GM12878 (cell line): ENCODE measurements at regions not wholly inside any gene's neighbourhood (a gene's known extent, or its start where the extent isn't known, plus 50 kb on each side); places are given as distances from the start of the nearest gene placed in this dataset.

Experiments
- ATAC-seq: fragments of 200-7000 bp; cut with Tn5 transposase; 3 replicates; pipeline ENCODE4 v1.9.1; 2020; ENCODE audit warnings: mild to moderate bottlenecking, moderate library complexity
- BruUV-seq: library from RNA; stranded (reverse); fragments of 400-500 nt; replicated peaks from 2 replicates; lab custom pipeline; 2021; lab: Mats Ljungman, UMichigan
- CTCF ChIA-PET: fragments of 300-600 bp; sonication (Branson Sonifier 250); formaldehyde crosslinking; extraction: SDS; loops from one replicate; lab custom pipeline; 2021; ENCODE audit warnings: inconsistent platforms; lab: Yijun Ruan, JAX
- POLR2A ChIA-PET: fragments of 350-600 bp; formaldehyde crosslinking; extraction: SDS; loops from one replicate; lab custom pipeline; 2021; ENCODE audit warnings: inconsistent platforms; lab: Charles Lee
- RAD21 ChIA-PET: fragments of 300-600 bp; sonication (Branson Sonifier 250); formaldehyde crosslinking; loops from one replicate; lab custom pipeline; 2023; ENCODE audit warnings: antibody characterized with exemption; ENCODE audit not compliant: unreplicated experiment; lab: Charles Lee
- SMC1A ChIA-PET: fragments of 300-600 bp; sonication (Branson Sonifier 250); formaldehyde crosslinking; loops from one replicate; lab custom pipeline; 2023; ENCODE audit not compliant: unreplicated experiment, uncharacterized antibody; lab: Charles Lee
- DNase-seq: peaks from one replicate; pipeline ENCODE4 v3.0.0-alpha.2; 2011; ENCODE audit warnings: low read depth, low spot score
- FAIRE-seq: peaks from 3 replicates; lab custom pipeline; 2011; peaks lifted over from hg19 to GRCh38; lab: Jason Lieb, UNC
- H2AFZ ChIP-seq: 2 replicates; pipeline ENCODE4 v1.6.0; 2011; ENCODE audit warnings: low read depth, low read length, control low read depth; ENCODE audit not compliant: control insufficient read depth
- H3K27ac ChIP-seq: 2 replicates; pipeline ENCODE4 v1.5.1; 2011; ENCODE audit warnings: control low read depth; ENCODE audit not compliant: control insufficient read depth, insufficient read depth
- H3K27me3 ChIP-seq, 2 experiments: replicated peaks in 1 of 2; 2 replicates each; pipeline versions ENCODE4 v1.6.0 to v1.6.1; 2011; ENCODE audit warnings: low read length in 1 of 2; ENCODE audit not compliant: control insufficient read depth in 2 of 2, insufficient read depth in 2 of 2
- H3K36me3 ChIP-seq, 2 experiments: 2 replicates each; pipeline ENCODE4 v1.5.1; 2011; ENCODE audit warnings: low read length in 1 of 2; ENCODE audit not compliant: control insufficient read depth in 2 of 2, insufficient read depth in 2 of 2
- H3K4me1 ChIP-seq: 2 replicates; pipeline ENCODE4 v1.6.1; 2011; ENCODE audit warnings: mild to moderate bottlenecking, low read length, moderate library complexity, mixed read lengths; ENCODE audit not compliant: control insufficient read depth, insufficient read depth
- H3K4me2 ChIP-seq: 2 replicates; pipeline ENCODE4 v1.6.0; 2011; ENCODE audit warnings: control low read depth; ENCODE audit not compliant: control insufficient read depth, insufficient read depth
- H3K4me3 ChIP-seq: fragments of 200-600 bp; sonication (generic); 2 replicates; pipeline ENCODE4 v1.5.1; 2016
- H3K79me2 ChIP-seq: 2 replicates; pipeline ENCODE4 v1.6.0; 2011; ENCODE audit warnings: low read length; ENCODE audit not compliant: control insufficient read depth, insufficient read depth
- H3K9ac ChIP-seq: 2 replicates; pipeline ENCODE4 v1.8.0; 2011; ENCODE audit warnings: low read length, control low read depth, mixed read lengths; ENCODE audit not compliant: control insufficient read depth, insufficient read depth
- H3K9me3 ChIP-seq: replicated peaks from 3 replicates; pipeline ENCODE4 v1.5.1; 2011; ENCODE audit warnings: mild to moderate bottlenecking, low read length; ENCODE audit not compliant: control insufficient read depth, insufficient read depth
- H4K20me1 ChIP-seq: 2 replicates; pipeline ENCODE4 v1.6.0; 2011; ENCODE audit not compliant: control insufficient read depth, insufficient read depth
- CBX3 ChIP-seq: fragments of 200-600 bp; sonication (generic); IDR thresholded peaks from 2 replicates; pipeline ENCODE4 v1.6.1; 2016; ENCODE audit warnings: low read depth, borderline replicate concordance
- CHD2 ChIP-seq: IDR thresholded peaks from 2 replicates; pipeline ENCODE4 v1.6.1; 2011; ENCODE audit warnings: low read depth, low read length, improper control_type of control experiment, borderline replicate concordance
- ETV6 ChIP-seq, 2 experiments: fragments of 450-650 bp in 1 of 2; IDR thresholded peaks in 1 of 2; conservative IDR thresholded peaks in 1 of 2; 2 replicates each; pipeline ENCODE4 v1.6.1; 2014; ENCODE audit warnings: antibody characterized with exemption in 1 of 2, borderline replicate concordance in 1 of 2, low read depth in 1 of 2, mild to moderate bottlenecking in 1 of 2, moderate library complexity in 1 of 2
- NFIC ChIP-seq: IDR thresholded peaks from 2 replicates; pipeline ENCODE4 v1.6.1; 2012; ENCODE audit warnings: low read depth, mild to moderate bottlenecking, inconsistent platforms, low read length, moderate library complexity
- NFYB ChIP-seq: IDR thresholded peaks from 2 replicates; pipeline ENCODE4 v1.6.1; 2011; ENCODE audit warnings: low read depth, mild to moderate bottlenecking, low read length, improper control_type of control experiment, moderate library complexity; ENCODE audit not compliant: insufficient read depth
- SMC3 ChIP-seq: IDR thresholded peaks from 2 replicates; pipeline ENCODE4 v1.6.1; 2011; ENCODE audit warnings: low read length, improper control_type of control experiment, borderline replicate concordance
- TCF12 ChIP-seq: IDR thresholded peaks from 2 replicates; pipeline ENCODE4 v1.6.1; 2011; ENCODE audit warnings: low read depth, mild to moderate bottlenecking, low read length
- TCF3 ChIP-seq: IDR thresholded peaks from 2 replicates; pipeline ENCODE4 v1.6.1; 2012; ENCODE audit warnings: low read depth, mild to moderate bottlenecking, low read length, borderline replicate concordance; ENCODE audit not compliant: insufficient read depth
- WRNIP1 ChIP-seq: IDR thresholded peaks from 2 replicates; pipeline ENCODE4 v1.6.1; 2011; ENCODE audit warnings: low read depth, low read length, improper control_type of control experiment, borderline replicate concordance
- YBX1 ChIP-seq: fragments of 450-650 bp; IDR thresholded peaks from 2 replicates; pipeline ENCODE4 v1.6.1; 2016; ENCODE audit warnings: antibody characterized with exemption
- ZBED1 ChIP-seq: IDR thresholded peaks from 2 replicates; pipeline ENCODE4 v1.6.1; 2016; ENCODE audit warnings: borderline replicate concordance
- ZNF622 ChIP-seq: fragments of 450-650 bp; IDR thresholded peaks from 2 replicates; pipeline ENCODE4 v1.6.1; 2017; ENCODE audit warnings: mild to moderate bottlenecking, inconsistent platforms
- WGBS: methylation state at CpG from one replicate; pipeline ENCODE4 v1.1.6; 2016; ENCODE audit warnings: low lambda C conversion rate; ENCODE audit not compliant: insufficient replicate concordance, insufficient coverage; ENCODE audit errors: missing lambda C conversion rate; 5-methylcytosine and 5-hydroxymethylcytosine counted together
- in situ Hi-C: fragments of 300-500 bp; cut with MboI; formaldehyde crosslinking; loops from 9 replicates; pipeline ENCODE4 v1.14.3; 2018; ENCODE audit warnings: mixed read lengths
- intact Hi-C: fragments of 100-400 bp; cut with micrococcal nuclease; formaldehyde crosslinking; loops from one replicate; pipeline ENCODE4 v1.14.2; 2022; ENCODE audit not compliant: unreplicated experiment
- TF ChIP-seq, protein P1 (sequence below): fragments of 450-650 bp; IDR thresholded peaks from 2 replicates; pipeline ENCODE4 v1.6.1; 2016; ENCODE audit warnings: mild to moderate bottlenecking
- TF ChIP-seq, protein P2 (sequence below): IDR thresholded peaks from 2 replicates; pipeline ENCODE4 v1.6.1; 2011; ENCODE audit warnings: borderline replicate concordance, low read depth, mild to moderate bottlenecking, moderate library complexity, low read length; ENCODE audit not compliant: insufficient read depth, poor library complexity, severe bottlenecking
- TF ChIP-seq, protein P3 (sequence below): fragments of 450-650 bp; IDR thresholded peaks from 2 replicates; pipeline ENCODE4 v1.6.1; 2014; ENCODE audit warnings: mild to moderate bottlenecking

DNA sequence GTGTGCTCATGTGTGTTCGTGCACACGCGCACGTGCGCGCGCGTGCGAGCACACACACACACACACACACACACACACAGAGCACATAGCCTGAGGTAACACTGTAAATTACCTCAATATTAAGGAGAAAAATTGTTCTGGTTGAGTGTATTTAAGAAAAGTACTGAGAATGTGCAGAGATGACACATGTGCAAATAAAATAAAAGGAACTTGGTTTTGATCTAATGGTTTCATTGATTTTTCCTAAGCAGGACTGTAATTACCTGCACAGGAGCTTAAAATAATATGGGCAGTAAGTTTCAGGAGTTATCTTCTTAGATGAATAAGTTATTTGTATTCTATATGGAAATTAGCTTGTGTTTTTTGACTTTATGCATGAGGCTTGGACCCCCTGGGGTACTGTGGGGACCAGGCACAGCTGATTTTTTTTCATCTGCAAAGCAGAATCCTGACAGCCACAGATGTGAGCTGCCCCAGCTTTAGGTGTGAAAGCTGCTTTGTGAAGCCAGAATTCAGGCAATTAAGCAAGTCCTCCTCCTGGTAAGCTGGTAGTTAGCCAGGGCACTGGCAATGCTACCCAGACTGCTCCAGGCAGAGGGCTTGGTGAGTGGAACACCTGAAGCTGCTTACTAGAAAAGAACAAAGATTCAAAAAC is 1040.6 kb upstream of the CITED2 start:
- RAD21 ChIA-PET, result no interaction called here
- no TSS peak for BruUV-seq
- Histone ChIP-seq H3K36me3 (no peaks in the 10 kb centered on the region), H3K27ac (no peak overlapping the region), H2AFZ (no peak overlapping the region), H3K27me3 (no peaks in the 10 kb centered on the region), H3K4me2 (no peak overlapping the region), H3K9ac (no peak overlapping the region)
- DNase-seq, result no peak
- SMC1A ChIA-PET, result interaction anchor here (0.5 to 2.1 kb wide), 6 partner anchors 12 to 1106 kb away, joined by 3 to 7 read pairs (median 3); no protein-coding TSS in a partner anchor
- no peak for FAIRE-seq
- intact Hi-C loops, result no loop called here
- 89% methylated on average over 9 of the region's 9 CpGs for WGBS
- no peak for TF ChIP-seq ZNF622
- no peak for TF ChIP-seq YBX1
- no peak for TF ChIP-seq CBX3
- TF ChIP-seq, all 136 proteins: peak for 0
- H3K4me1 ChIP-seq, result no peaks in the 10 kb centered on the region
- no peaks in the 10 kb centered on the region; the same call in 2 of the 3 replicates for H3K9me3 ChIP-seq
- CTCF ChIA-PET, result no interaction called here
- no peak for ATAC-seq
- POLR2A ChIA-PET, result interaction anchor here (0.7 kb wide), 1 partner anchor 96 kb away, joined by 4 read pairs; no protein-coding TSS in a partner anchor
- H4K20me1 ChIP-seq, result no peaks in the 10 kb centered on the region
- no peak overlapping the region for H3K4me3 ChIP-seq
- H3K79me2 ChIP-seq, result no peaks in the 10 kb centered on the region
- in situ Hi-C loops, result no loop called here

DNA sequence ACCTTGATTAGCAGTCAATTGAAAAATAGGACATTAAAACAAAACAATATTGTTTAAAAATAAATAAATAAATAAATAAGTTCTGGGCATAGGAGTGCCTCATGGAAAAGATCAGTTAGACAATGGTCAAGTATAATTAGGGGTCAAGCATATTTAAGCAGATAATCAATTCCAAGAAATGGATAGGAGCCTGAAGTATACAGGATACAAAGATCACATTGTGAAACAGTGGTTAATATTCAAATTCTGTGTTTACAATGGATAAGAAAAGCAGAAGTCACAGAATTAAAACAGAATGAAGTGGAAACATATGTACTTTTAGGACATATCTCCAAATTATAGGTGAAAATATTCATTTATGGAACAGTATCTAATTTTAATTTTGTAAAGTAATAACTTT is 1028.6 kb upstream of the CITED2 start:
- ChIA-PET RAD21 (no interaction called here), CTCF (no interaction called here), SMC1A (no interaction called here), POLR2A (no interaction called here)
- intact Hi-C loops (no loop called here), in situ Hi-C loops (no loop called here)
- Histone ChIP-seq H3K9me3 (no peaks in the 10 kb centered on the region), H3K4me1 (no peaks in the 10 kb centered on the region), H3K36me3 (no peaks in the 10 kb centered on the region), H4K20me1 (no peaks in the 10 kb centered on the region), H2AFZ (no peak overlapping the region), H3K9ac (no peak overlapping the region), H3K27ac (no peak overlapping the region), H3K79me2 (no peaks in the 10 kb centered on the region), H3K4me2 (no peak overlapping the region), H3K4me3 (no peak overlapping the region), H3K27me3 (no peaks in the 10 kb centered on the region)
- FAIRE-seq (no peak), DNase-seq (no peak), ATAC-seq (no peak)
- TF ChIP-seq CHD2 (no peak), SMC3 (no peak), TCF12 (no peak), WRNIP1 (no peak), NFYB (no peak), TCF3 (no peak), NFIC (no peak), ETV6 (conservative IDR thresholded peaks at IDR 0.05 in 1 of 2, IDR thresholded peaks at IDR 0.05 in 1 of 2; ENCODE audit: borderline replicate concordance in 1 of 2, low read depth in 1 of 2) (no peak), ZBED1 (no peak)
- TF ChIP-seq, protein P1, sequence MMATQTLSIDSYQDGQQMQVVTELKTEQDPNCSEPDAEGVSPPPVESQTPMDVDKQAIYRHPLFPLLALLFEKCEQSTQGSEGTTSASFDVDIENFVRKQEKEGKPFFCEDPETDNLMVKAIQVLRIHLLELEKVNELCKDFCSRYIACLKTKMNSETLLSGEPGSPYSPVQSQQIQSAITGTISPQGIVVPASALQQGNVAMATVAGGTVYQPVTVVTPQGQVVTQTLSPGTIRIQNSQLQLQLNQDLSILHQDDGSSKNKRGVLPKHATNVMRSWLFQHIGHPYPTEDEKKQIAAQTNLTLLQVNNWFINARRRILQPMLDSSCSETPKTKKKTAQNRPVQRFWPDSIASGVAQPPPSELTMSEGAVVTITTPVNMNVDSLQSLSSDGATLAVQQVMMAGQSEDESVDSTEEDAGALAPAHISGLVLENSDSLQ, result no peak
- TF ChIP-seq, protein P2, sequence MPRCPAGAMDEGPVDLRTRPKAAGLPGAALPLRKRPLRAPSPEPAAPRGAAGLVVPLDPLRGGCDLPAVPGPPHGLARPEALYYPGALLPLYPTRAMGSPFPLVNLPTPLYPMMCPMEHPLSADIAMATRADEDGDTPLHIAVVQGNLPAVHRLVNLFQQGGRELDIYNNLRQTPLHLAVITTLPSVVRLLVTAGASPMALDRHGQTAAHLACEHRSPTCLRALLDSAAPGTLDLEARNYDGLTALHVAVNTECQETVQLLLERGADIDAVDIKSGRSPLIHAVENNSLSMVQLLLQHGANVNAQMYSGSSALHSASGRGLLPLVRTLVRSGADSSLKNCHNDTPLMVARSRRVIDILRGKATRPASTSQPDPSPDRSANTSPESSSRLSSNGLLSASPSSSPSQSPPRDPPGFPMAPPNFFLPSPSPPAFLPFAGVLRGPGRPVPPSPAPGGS, result no peak
- TF ChIP-seq, protein P3, sequence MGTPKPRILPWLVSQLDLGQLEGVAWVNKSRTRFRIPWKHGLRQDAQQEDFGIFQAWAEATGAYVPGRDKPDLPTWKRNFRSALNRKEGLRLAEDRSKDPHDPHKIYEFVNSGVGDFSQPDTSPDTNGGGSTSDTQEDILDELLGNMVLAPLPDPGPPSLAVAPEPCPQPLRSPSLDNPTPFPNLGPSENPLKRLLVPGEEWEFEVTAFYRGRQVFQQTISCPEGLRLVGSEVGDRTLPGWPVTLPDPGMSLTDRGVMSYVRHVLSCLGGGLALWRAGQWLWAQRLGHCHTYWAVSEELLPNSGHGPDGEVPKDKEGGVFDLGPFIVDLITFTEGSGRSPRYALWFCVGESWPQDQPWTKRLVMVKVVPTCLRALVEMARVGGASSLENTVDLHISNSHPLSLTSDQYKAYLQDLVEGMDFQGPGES, result no peak
- BruUV-seq, result no TSS peak
